Adrenal gland (tissue), 5 donors: ENCODE measurements at regions not wholly inside any gene's neighbourhood (a gene's known extent, or its start where the extent isn't known, plus 50 kb on each side); places are given as distances from the start of the nearest gene placed in this dataset.

Experiments
- CTCF ChIP-seq, 6 experiments: fragments of 450-650 bp in 4 of 6; fragments of 200-600 bp in 2 of 6; sonication (generic) in 1 of 6; IDR thresholded peaks; 1 replicate in 5 of 6; 2 replicates in 1 of 6; pipeline versions ENCODE4 v1.5.1 to v1.8.0; 2016 to 2021; ENCODE audit warnings: antibody characterized with exemption in 6 of 6, mild to moderate bottlenecking in 2 of 6, moderate library complexity in 1 of 6
- POLR2A ChIP-seq, 2 donors: fragments of 450-650 bp; IDR thresholded peaks; one replicate each; pipeline ENCODE4 v1.6.1; 2017; ENCODE audit warnings: antibody characterized with exemption in 2 of 2, mild to moderate bottlenecking in 2 of 2, moderate library complexity in 1 of 2
- donor health status: DM: no; HTN: no; CAD: no.

GRCh38 chr2:122867941-122868340 is 1112.5 kb downstream of the TSN start:
- TF ChIP-seq POLR2A (IDR thresholded peaks at IDR 0.05) (no peak), CTCF (IDR thresholded peaks at IDR 0.05) (no peak)
